Caco-2 (cell line): ENCODE measurements at regions not wholly inside any gene's neighbourhood (a gene's known extent, or its start where the extent isn't known, plus 50 kb on each side); places are given as distances from the start of the nearest gene placed in this dataset.

Source experiments
- BruUV-seq: library from RNA; stranded (reverse); fragments of 400-500 nt; replicated peaks from 2 replicates; lab custom pipeline; 2021; lab: Mats Ljungman, UMichigan
- CTCF ChIA-PET: fragments of 300-600 bp; sonication (Branson Sonifier 250); formaldehyde crosslinking; loops from one replicate; lab custom pipeline; 2022; ENCODE audit warnings: antibody characterized with exemption; lab: Charles Lee
- POLR2A ChIA-PET: fragments of 300-600 bp; sonication (Branson Sonifier 250); formaldehyde crosslinking; loops from one replicate; lab custom pipeline; 2022; ENCODE audit warnings: antibody characterized with exemption; lab: Charles Lee
- DNase-seq, 2 experiments: peaks; one replicate each; pipeline versions ENCODE4 v3.0.0 to v3.0.0-alpha.2; 2020 to 2022
- H3K27me3 ChIP-seq: replicated peaks from 2 replicates; pipeline ENCODE4 v1.6.0; 2011; ENCODE audit warnings: low read length; ENCODE audit not compliant: control insufficient read depth, insufficient read depth
- H3K36me3 ChIP-seq: 2 replicates; pipeline ENCODE4 v1.5.1; 2011; ENCODE audit warnings: low read length; ENCODE audit not compliant: control insufficient read depth, insufficient read depth
- H3K4me1 ChIP-seq: fragments of 250-450 bp; sonication (Bioruptor Pico); 2 replicates; pipeline ENCODE4 v1.5.1; 2020; ENCODE audit warnings: mild to moderate bottlenecking
- H3K4me3 ChIP-seq: 2 replicates; pipeline ENCODE4 v1.5.1; 2011; ENCODE audit warnings: low read depth, mild to moderate bottlenecking, control low read depth, low read length
- H3K9me3 ChIP-seq: fragments of 250-450 bp; sonication (Bioruptor Pico); 2 replicates; pipeline ENCODE4 v1.5.1; 2020; ENCODE audit warnings: mild to moderate bottlenecking, moderate library complexity
- H3K27ac Mint-ChIP-seq: one replicate; pipeline ENCODE4 v1.8.0; 2022; ENCODE audit warnings: mixed read lengths; ENCODE audit not compliant: unreplicated experiment
- H3K27me3 Mint-ChIP-seq: one replicate; pipeline ENCODE4 v1.8.0; 2022; ENCODE audit warnings: mixed read lengths; ENCODE audit not compliant: insufficient read depth, unreplicated experiment
- H3K36me3 Mint-ChIP-seq: one replicate; pipeline ENCODE4 v1.8.0; 2022; ENCODE audit warnings: mild to moderate bottlenecking, mixed read lengths; ENCODE audit not compliant: insufficient read depth, unreplicated experiment
- H3K4me1 Mint-ChIP-seq: one replicate; pipeline ENCODE4 v1.8.0; 2022; ENCODE audit warnings: low read depth, mixed read lengths; ENCODE audit not compliant: unreplicated experiment
- H3K4me3 Mint-ChIP-seq: one replicate; pipeline ENCODE4 v1.8.0; 2022; ENCODE audit warnings: mild to moderate bottlenecking, moderate library complexity, mixed read lengths; ENCODE audit not compliant: unreplicated experiment
- H3K9me3 Mint-ChIP-seq: one replicate; pipeline ENCODE4 v1.8.0; 2022; ENCODE audit warnings: mixed read lengths; ENCODE audit not compliant: unreplicated experiment
- CTCF ChIP-seq, 2 experiments: fragments of 200-600 bp in 1 of 2; IDR thresholded peaks; 1 replicate in 1 of 2; 2 replicates in 1 of 2; pipeline versions ENCODE4 v1.5.1 to v1.8.0; 2011 to 2022; ENCODE audit warnings: antibody characterized with exemption in 1 of 2, control low read depth in 1 of 2, inconsistent platforms in 1 of 2, low read depth in 1 of 2, low read length in 1 of 2, mild to moderate bottlenecking in 1 of 2, moderate library complexity in 1 of 2; ENCODE audit not compliant: insufficient read depth in 1 of 2, severe bottlenecking in 1 of 2, unreplicated experiment in 1 of 2
- intact Hi-C: fragments of 100-400 bp; cut with micrococcal nuclease; formaldehyde crosslinking; loops from one replicate; pipeline ENCODE4 v1.10.0; 2022; ENCODE audit not compliant: unreplicated experiment

GRCh38 chr18:78836838-78837237 is 142.8 kb upstream of the SALL3 start:
- ChIA-PET POLR2A (no interaction called here), CTCF (no interaction called here)
- Histone ChIP-seq H3K4me3 (no peak overlapping the region), H3K36me3 (no peaks in the 10 kb centered on the region), H3K9me3 (no peaks in the 10 kb centered on the region), H3K4me1 (no peaks in the 10 kb centered on the region), H3K27me3 (no peaks in the 10 kb centered on the region)
- Mint-ChIP-seq H3K27ac (no peak overlapping the region), H3K36me3 (no peaks in the 10 kb centered on the region), H3K9me3 (no peaks in the 10 kb centered on the region), H3K4me3 (no peak overlapping the region), H3K27me3 (no peaks in the 10 kb centered on the region), H3K4me1 (no peaks in the 10 kb centered on the region)
- no peak for DNase-seq
- intact Hi-C loops = no loop called here
- TF ChIP-seq CTCF (IDR thresholded peaks at IDR 0.05; ENCODE audit: insufficient read depth in 1 of 2, low read depth in 1 of 2, low read length in 1 of 2, severe bottlenecking in 1 of 2, unreplicated experiment in 1 of 2) = no peak
- no TSS peak for BruUV-seq

- no peaks in the 10 kb centered on the region for H3K9me3 ChIP-seq
- no peak for TF ChIP-seq CTCF (IDR thresholded peaks at IDR 0.05; ENCODE audit: insufficient read depth in 1 of 2, low read depth in 1 of 2, low read length in 1 of 2, severe bottlenecking in 1 of 2, unreplicated experiment in 1 of 2)
- no peaks in the 10 kb centered on the region for H3K36me3 Mint-ChIP-seq
- no peak overlapping the region for H3K4me3 ChIP-seq
- no peak overlapping the region for H3K27ac Mint-ChIP-seq
- no peak overlapping the region for H3K4me3 Mint-ChIP-seq
- no peaks in the 10 kb centered on the region for H3K4me1 Mint-ChIP-seq
- no peaks in the 10 kb centered on the region for H3K9me3 Mint-ChIP-seq
- ChIA-PET CTCF (no interaction called here), POLR2A (no interaction called here)
- no peak for DNase-seq
- H3K4me1 ChIP-seq = no peaks in the 10 kb centered on the region
- intact Hi-C loops = no loop called here
- H3K27me3 Mint-ChIP-seq = no peaks in the 10 kb centered on the region
- H3K27me3 ChIP-seq = no peaks in the 10 kb centered on the region
- no TSS peak for BruUV-seq
- no peaks in the 10 kb centered on the region for H3K36me3 ChIP-seq
Measured at GRCh38 chr18:78837754-78838153, 141.9 kb upstream of the SALL3 start.

- POLR2A ChIA-PET = no interaction called here
- no peaks in the 10 kb centered on the region for H3K27me3 Mint-ChIP-seq
- BruUV-seq = no TSS peak
- H3K4me1 ChIP-seq = no peaks in the 10 kb centered on the region
- H3K36me3 ChIP-seq = no peaks in the 10 kb centered on the region
- no peak overlapping the region for H3K4me3 Mint-ChIP-seq
- H3K4me3 ChIP-seq = no peak overlapping the region
- no peak overlapping the region for H3K27ac Mint-ChIP-seq
- no peak for DNase-seq
- H3K9me3 ChIP-seq = no peaks in the 10 kb centered on the region
- no peaks in the 10 kb centered on the region for H3K9me3 Mint-ChIP-seq
- intact Hi-C loops = no loop called here
- CTCF ChIA-PET = no interaction called here
- H3K27me3 ChIP-seq = no peaks in the 10 kb centered on the region
- H3K36me3 Mint-ChIP-seq = no peaks in the 10 kb centered on the region
- H3K4me1 Mint-ChIP-seq = no peaks in the 10 kb centered on the region
- TF ChIP-seq CTCF (IDR thresholded peaks at IDR 0.05; ENCODE audit: insufficient read depth in 1 of 2, low read depth in 1 of 2, low read length in 1 of 2, severe bottlenecking in 1 of 2, unreplicated experiment in 1 of 2) = no peak
Measured at GRCh38 chr18:78838183-78838582, 141.4 kb upstream of the SALL3 start.
